ENCODE measurements at regions not wholly inside any gene's neighbourhood (a gene's known extent, or its start where the extent isn't known, plus 50 kb on each side); places are given as distances from the start of the nearest gene placed in this dataset.

GRCh38 chr16:26860506-26860905, 206.2 kb upstream of the C16orf82 start:
- TF ChIP-seq GABPB1 (CRISPR knock-in tag; IDR thresholded peaks at IDR 0.05), result no peak
- TF ChIP-seq CTCF (IDR thresholded peaks at IDR 0.05), result no peak
- no peak for TF ChIP-seq USF2 (CRISPR knock-in tag; IDR thresholded peaks at IDR 0.05)
- no peak for TF ChIP-seq STAT6 (CRISPR knock-in tag; conservative IDR thresholded peaks at IDR 0.05; ENCODE audit: low read depth)
- no peak for TF ChIP-seq E2F1 (CRISPR knock-in tag; IDR thresholded peaks at IDR 0.05)
- no peak for TF ChIP-seq PREB (CRISPR knock-in tag; IDR thresholded peaks at IDR 0.05; ENCODE audit: borderline replicate concordance)
- TF ChIP-seq NR2C2 (CRISPR knock-in tag; IDR thresholded peaks at IDR 0.05), result no peak
- TF ChIP-seq ATF6 (CRISPR knock-in tag; IDR thresholded peaks at IDR 0.05), result no peak
